Mesodermal cell (in vitro differentiated cells): ENCODE measurements at regions not wholly inside any gene's neighbourhood (a gene's known extent, or its start where the extent isn't known, plus 50 kb on each side); places are given as distances from the start of the nearest gene placed in this dataset.

Experiments
- H3K27ac ChIP-seq: 2 replicates; pipeline ENCODE4 v1.7.0; 2013; ENCODE audit warnings: mild to moderate bottlenecking, low read depth, low read length, moderate library complexity; ENCODE audit not compliant: severe bottlenecking
- H3K36me3 ChIP-seq: 2 replicates; pipeline ENCODE4 v1.7.1; 2013; ENCODE audit warnings: mild to moderate bottlenecking, low read length, moderate library complexity; ENCODE audit not compliant: control insufficient read depth, insufficient read depth
- H3K4me1 ChIP-seq: one replicate; pipeline ENCODE4 v1.7.1; 2013; ENCODE audit warnings: mild to moderate bottlenecking, low read length; ENCODE audit not compliant: insufficient read depth, control insufficient read depth, poor library complexity, severe bottlenecking
- H3K4me3 ChIP-seq: 2 replicates; pipeline ENCODE4 v1.7.0; 2013; ENCODE audit warnings: low read length, control low read depth, mild to moderate bottlenecking; ENCODE audit not compliant: insufficient read depth, poor library complexity, severe bottlenecking; ENCODE audit errors: extremely low read depth
- H3K9me3 ChIP-seq: 2 replicates; pipeline ENCODE4 v1.7.1; 2013; ENCODE audit warnings: mild to moderate bottlenecking, low read length, moderate library complexity; ENCODE audit not compliant: control insufficient read depth
- WGBS, 2 experiments: methylation state at CpG; one replicate each; pipeline ENCODE4 v1.1.5; 2013; ENCODE audit warnings: missing lambda C conversion rate in 2 of 2; ENCODE audit not compliant: insufficient coverage in 2 of 2; 5-methylcytosine and 5-hydroxymethylcytosine counted together

DNA sequence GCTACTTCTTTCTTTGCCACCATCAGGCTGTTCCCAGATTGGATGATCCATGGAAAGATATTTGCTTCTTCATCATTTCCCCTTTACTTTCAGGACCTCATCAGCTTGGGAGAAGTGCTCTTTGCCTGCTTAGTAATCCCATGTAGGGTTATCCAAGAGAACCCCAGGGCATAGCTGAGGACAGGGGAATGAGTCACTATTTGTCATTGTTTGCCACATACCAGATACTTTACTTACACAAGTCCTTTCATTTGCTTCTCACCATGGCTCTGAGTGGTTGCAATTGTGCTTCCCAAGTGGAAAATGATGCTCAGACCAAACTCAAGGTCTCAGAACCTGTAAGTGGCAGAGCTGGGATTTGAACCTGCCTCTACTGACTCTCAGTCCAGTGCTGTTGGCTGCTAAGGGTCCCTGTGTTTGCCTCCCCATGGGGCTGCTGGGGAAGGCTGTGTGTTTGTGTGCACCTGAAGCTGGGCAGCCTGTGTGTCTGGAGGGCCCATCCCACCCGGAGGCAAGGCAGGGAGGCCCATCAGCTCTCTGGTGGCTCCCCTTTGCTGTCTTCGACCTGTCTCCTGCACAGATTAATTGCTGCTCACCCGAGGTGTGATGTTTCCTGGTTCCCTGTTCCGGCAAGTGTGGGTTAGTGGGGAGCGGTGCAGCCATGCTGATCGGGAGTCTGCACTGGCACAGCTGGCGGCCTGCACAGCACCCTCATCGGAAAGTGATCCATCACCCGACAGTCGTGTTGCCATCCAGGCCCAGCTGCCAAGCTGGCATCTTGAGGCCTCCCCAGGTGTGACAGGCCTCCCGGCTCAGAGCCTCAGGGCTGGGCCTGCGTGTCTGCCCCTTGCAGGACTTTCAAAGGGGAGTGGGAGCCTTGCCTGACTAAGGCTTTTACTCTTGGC is 228.8 kb downstream of the DHX35 start:
- 90 to 93% methylated on average over 11 of the region's 12 CpGs for WGBS, 2 experiments
- Histone ChIP-seq H3K9me3 (no peaks in the 10 kb centered on the region), H3K4me1 (peaks cover 4% of the 10 kb centered on the region), H3K4me3 (no peak overlapping the region), H3K36me3 (no peaks in the 10 kb centered on the region), H3K27ac (no peak overlapping the region)

DNA sequence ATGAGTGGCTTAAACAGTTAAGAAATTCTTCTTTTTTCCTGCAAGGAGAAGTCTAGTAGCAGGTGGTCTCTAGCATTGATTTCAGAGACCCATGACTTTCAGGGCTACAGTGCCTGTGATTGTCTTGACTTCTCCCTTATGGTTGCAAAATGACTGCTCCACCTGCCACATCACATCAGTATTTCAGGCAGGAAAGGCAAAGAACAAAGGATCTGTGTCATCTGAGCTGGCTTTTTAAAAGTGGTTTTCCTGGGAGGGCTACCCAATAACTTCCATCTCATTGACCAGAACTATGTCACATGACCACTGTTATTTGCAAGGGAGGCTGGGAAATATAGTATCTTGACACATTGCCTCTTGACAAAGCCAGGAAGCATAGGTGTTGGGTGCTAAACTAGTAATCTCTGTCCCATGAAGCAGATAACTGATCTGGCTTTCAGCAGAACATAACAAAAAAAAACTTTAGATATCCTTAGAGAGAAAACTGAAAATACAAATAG is 226.2 kb downstream of the DHX35 start:
- Histone ChIP-seq H3K9me3 (peaks cover 3% of the 10 kb centered on the region), H3K4me1 (peaks cover 4% of the 10 kb centered on the region), H3K27ac (no peak overlapping the region), H3K36me3 (no peaks in the 10 kb centered on the region), H3K4me3 (no peak overlapping the region)

DNA sequence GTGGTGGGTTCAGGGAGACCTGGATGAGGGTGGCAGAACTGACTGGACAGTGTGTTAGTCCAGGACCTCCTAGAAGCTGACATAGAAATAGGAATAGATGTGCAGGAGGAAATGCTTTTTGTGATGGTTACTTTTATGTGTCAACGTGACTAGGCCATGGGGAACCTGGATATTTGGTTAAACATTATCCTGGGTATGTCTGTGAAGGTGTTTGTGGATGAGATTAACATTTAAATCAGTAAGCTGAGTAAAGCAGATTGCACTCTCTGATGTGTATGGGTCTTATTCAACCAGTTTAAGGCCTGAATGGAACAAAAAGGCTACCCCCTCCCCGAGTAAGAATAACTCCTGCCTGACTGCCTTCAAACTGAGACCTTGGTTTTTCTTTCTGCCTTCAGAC is 219.3 kb downstream of the DHX35 start:
- WGBS, 2 experiments: 66 to 76% methylated on average over 2 of the region's 2 CpGs
- Histone ChIP-seq H3K36me3 (no peaks in the 10 kb centered on the region), H3K4me1 (no peaks in the 10 kb centered on the region), H3K4me3 (no peak overlapping the region), H3K9me3 (peaks cover 3% of the 10 kb centered on the region), H3K27ac (no peak overlapping the region)

DNA sequence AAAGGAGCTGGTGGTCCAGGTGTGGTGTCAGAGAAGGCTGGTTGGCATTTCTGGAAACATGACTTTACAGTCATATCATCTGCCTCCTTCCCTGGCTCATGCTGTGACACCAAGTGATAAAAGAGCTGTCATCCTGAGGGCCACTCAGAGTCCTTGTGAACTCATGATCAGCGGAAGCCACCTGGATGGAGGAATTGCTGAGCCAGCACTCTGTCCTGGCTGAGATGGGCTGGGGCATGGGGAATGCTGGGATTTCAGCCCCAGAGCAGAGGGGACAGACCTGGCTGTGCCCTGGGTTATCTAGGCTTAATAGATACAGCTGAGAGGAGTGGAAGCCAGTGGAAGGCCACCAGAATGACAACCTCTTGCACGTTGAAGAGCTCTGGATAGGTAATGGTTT is 214.3 kb downstream of the DHX35 start:
- Histone ChIP-seq H3K4me3 (no peak overlapping the region), H3K36me3 (no peaks in the 10 kb centered on the region), H3K27ac (no peak overlapping the region), H3K9me3 (no peaks in the 10 kb centered on the region), H3K4me1 (no peaks in the 10 kb centered on the region)
- 91 to 93% methylated on average over 2 of the region's 2 CpGs for WGBS, 2 experiments

DNA sequence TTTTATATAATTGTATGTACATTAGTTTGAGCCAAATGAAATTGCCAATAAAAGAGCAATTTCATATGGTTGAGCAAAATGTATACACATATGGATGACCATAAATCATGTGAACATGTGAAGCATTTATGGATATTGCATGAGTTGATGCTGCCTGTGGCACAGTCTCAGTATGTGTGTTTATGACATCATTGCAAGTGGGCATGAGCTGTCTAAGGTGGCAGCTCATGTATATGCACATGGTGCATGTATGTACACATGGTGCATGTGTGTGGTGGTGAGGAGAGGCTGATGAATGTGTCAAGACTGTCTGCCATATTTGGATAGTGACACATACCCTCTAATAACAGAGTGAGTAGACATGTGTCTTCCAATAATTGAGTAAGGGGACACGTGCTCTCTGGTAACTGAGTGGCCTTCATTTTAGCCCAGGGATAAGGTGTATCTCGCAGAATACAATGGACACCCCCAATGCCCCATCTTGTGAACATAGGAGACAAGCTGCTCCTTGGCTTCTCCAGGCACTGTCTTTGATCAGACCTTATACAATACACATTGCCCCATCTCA is 208.8 kb downstream of the DHX35 start:
- WGBS, 2 experiments: 70 to 92% methylated on average over 2 of the region's 2 CpGs
- Histone ChIP-seq H3K4me1 (no peaks in the 10 kb centered on the region), H3K9me3 (no peaks in the 10 kb centered on the region), H3K27ac (no peak overlapping the region), H3K36me3 (no peaks in the 10 kb centered on the region), H3K4me3 (no peak overlapping the region)

DNA sequence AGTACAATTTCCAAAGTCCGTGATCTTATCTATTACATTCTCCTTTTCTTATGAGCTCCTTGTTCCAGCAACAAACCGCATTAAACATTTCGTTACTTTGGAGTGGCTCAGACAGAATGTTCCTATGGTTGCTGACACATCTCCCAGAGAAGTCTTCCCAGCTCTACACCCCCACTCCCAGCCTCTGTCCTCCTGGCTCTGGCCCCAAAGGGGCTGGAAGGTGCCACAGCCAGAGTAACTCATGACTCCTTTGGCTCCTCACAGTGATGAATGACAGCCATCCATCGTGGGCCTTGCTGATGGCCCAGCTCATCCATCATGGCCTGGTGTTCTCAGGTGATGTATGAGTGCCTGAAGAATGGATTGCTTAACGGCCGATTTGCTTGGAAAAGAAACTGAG is 203.0 kb downstream of the DHX35 start:
- no peaks in the 10 kb centered on the region for H3K9me3 ChIP-seq
- WGBS, 2 experiments: 81 to 92% methylated on average over 6 of the region's 6 CpGs
- H3K4me3 ChIP-seq: no peak overlapping the region
- no peaks in the 10 kb centered on the region for H3K4me1 ChIP-seq
- no peaks in the 10 kb centered on the region for H3K36me3 ChIP-seq
- no peak overlapping the region for H3K27ac ChIP-seq

DNA sequence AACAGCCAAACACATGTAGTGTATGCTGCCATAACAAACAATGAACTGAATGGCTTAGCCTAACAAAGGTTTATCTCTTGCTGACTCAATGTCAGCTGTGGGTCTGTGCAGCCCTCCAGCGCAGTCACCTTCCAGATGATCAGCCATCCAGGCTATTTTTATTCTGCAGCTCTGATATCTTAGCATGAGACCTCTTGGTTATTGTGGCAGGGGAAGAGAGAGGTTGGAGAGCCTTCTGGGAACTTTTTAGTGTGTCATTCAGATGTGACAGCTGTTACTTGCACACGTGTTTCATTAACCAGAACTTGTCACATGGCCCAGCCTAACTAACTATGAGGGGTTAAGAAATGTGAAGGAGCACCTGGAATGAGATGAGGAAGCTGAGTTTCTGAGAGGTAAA is 202.5 kb downstream of the DHX35 start:
- Histone ChIP-seq H3K4me1 (no peaks in the 10 kb centered on the region), H3K4me3 (no peak overlapping the region), H3K27ac (no peak overlapping the region), H3K36me3 (no peaks in the 10 kb centered on the region), H3K9me3 (no peaks in the 10 kb centered on the region)
- 60% methylated on average over 1 of the region's 2 CpGs; no CpG with 5 or more reads in 1 of the 2 experiments for whole genome bisulfite sequencing, 2 experiments

DNA sequence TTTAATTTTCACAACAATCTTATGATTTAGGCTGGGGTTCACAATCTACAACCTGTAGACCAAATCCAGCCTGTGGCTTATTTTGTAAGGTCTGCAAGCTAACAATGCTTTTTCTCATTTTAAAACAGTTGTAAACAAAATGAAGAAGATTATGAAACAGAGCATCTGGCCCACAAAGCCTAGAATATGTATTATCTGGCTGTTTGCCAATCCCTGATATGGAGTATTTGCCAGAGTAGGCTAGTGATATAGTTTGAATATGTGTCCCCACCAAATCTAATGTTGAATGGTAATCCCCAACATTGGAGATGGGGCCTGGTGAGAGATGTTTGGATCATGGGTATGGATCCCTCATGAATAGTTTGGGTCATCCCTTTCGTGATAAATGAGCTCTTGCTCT is 201.8 kb downstream of the DHX35 start:
- Histone ChIP-seq H3K4me3 (no peak overlapping the region), H3K9me3 (no peaks in the 10 kb centered on the region), H3K4me1 (no peaks in the 10 kb centered on the region), H3K36me3 (no peaks in the 10 kb centered on the region), H3K27ac (no peak overlapping the region)
- WGBS, 2 experiments: 80 to 100% methylated on average over 1 of the region's 1 CpG

DNA sequence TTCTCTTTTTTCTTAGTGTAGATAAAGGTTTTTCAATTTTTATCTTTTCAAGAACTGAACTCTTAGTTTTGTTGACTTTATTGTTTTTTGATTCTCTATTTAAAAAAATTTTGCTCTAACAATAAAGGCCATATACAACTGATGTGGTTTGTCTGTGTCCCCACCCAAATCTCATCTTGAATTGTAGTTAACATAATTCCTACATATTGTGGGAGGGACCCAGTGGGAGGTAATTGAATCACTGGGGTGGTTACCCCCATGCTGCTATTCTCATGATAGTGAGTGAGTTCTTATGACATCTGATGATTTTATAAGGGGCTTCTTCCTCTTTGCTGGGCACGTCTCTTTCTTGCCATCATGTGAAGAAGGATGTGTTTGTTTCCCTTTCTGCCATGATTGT is 199.8 kb downstream of the DHX35 start:
- no peak overlapping the region for H3K4me3 ChIP-seq
- H3K36me3 ChIP-seq: no peaks in the 10 kb centered on the region
- no peaks in the 10 kb centered on the region for H3K9me3 ChIP-seq
- H3K27ac ChIP-seq: no peak overlapping the region
- no peaks in the 10 kb centered on the region for H3K4me1 ChIP-seq
- WGBS, 2 experiments: 80% methylated on average over 1 of the region's 1 CpG; no CpG with 5 or more reads in 1 of the 2 experiments

DNA sequence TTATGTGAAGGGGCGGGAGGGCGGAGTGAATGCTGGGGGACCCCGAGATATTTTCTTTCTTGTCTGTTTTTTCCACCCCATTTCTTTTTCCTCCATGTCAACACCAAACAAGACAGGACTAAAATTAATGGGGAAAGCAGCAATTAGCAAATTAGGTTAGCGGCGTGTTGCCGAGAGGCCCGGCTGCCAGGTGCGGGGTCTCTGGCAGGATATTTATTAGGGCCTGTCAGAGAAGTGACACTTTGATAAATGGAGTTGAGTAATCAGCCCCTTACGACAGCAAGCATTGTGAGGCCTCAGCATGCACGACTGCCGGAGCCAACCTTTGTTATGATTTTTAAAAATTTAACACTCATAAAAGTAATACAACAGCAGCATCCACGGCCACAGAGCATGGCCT is 193.8 kb downstream of the DHX35 start:
- Histone ChIP-seq H3K36me3 (no peaks in the 10 kb centered on the region), H3K4me3 (no peak overlapping the region), H3K9me3 (no peaks in the 10 kb centered on the region), H3K4me1 (no peaks in the 10 kb centered on the region), H3K27ac (no peak overlapping the region)
- WGBS, 2 experiments: 73 to 86% methylated on average over 5 to 6 of the region's 12 CpGs

DNA sequence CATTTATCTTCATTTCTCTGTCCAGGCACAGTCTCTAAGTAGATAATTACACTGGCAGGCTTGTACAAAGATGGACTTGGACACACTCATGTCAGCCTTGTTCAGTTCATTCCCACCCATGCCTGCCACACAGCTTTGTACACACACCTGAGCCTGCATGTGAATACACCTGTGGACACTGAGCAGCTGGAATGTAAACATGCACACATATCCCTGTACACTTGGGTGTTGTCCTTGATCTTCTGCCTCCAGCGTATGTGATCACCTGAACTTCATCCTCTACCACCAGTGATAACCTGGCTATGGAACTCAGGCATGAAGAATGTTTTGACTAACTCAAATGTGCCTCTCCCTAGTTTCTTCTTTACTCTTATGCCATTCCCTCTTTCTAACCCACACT is 190.6 kb downstream of the DHX35 start:
- Histone ChIP-seq H3K9me3 (no peaks in the 10 kb centered on the region), H3K27ac (no peak overlapping the region), H3K4me1 (no peaks in the 10 kb centered on the region), H3K36me3 (no peaks in the 10 kb centered on the region), H3K4me3 (no peak overlapping the region)
- WGBS, 2 experiments: 80 to 100% methylated on average over 1 of the region's 1 CpG
